ENCODE measurements at regions not wholly inside any gene's neighbourhood (a gene's known extent, or its start where the extent isn't known, plus 50 kb on each side); places are given as distances from the start of the nearest gene placed in this dataset.

- no peak overlapping the region for H2AFZ ChIP-seq
- no peak for DNase-seq (ENCODE audit: low spot score)
- H3K27ac ChIP-seq, result no peak overlapping the region
- H4K20me1 ChIP-seq (ENCODE audit: insufficient read depth, poor library complexity, severe bottlenecking), result no peaks in the 10 kb centered on the region
- H3K9me2 ChIP-seq (replicated peaks; ENCODE audit: insufficient read depth), result no peaks in the 10 kb centered on the region
- TF ChIP-seq CTCF (IDR thresholded peaks at IDR 0.05; ENCODE audit: poor library complexity), result no peak
- H3K27me3 ChIP-seq, result no peaks in the 10 kb centered on the region
- WGBS (ENCODE audit: low lambda C conversion rate, missing lambda C conversion rate), result 80% methylated on average over 15 of the region's 16 CpGs
- H3K79me2 ChIP-seq, result no peaks in the 10 kb centered on the region
- no peaks in the 10 kb centered on the region for H3K9me3 ChIP-seq (ENCODE audit: low read depth)
- H3K36me3 ChIP-seq (replicated peaks; ENCODE audit: insufficient read depth, low read depth), result no peaks in the 10 kb centered on the region
- no peaks in the 10 kb centered on the region for H3K4me1 ChIP-seq (ENCODE audit: insufficient read depth)
- H3K4me2 ChIP-seq, result no peak overlapping the region
- no peak overlapping the region for H3K4me3 ChIP-seq
Observed at GRCh38 chr15:70469651-70470555, 293.5 kb downstream of the UACA start.

- H2AFZ ChIP-seq, result no peak overlapping the region
- H3K4me3 ChIP-seq, result no peak overlapping the region
- TF ChIP-seq EZH2phosphoT487 (IDR thresholded peaks at IDR 0.05; ENCODE audit: low read depth, severe bottlenecking, unreplicated experiment) (no peak), CTCF (IDR thresholded peaks at IDR 0.05; ENCODE audit: poor library complexity) (no peak), EZH2 (IDR thresholded peaks at IDR 0.05; ENCODE audit: borderline replicate concordance) (no peak)
- no peaks in the 10 kb centered on the region for H3K79me2 ChIP-seq
- H3K9me2 ChIP-seq (replicated peaks; ENCODE audit: insufficient read depth), result no peaks in the 10 kb centered on the region
- no peak overlapping the region for H3K27ac ChIP-seq
- H3K36me3 ChIP-seq (replicated peaks; ENCODE audit: insufficient read depth, low read depth), result no peaks in the 10 kb centered on the region
- 96% methylated on average over 3 of the region's 3 CpGs for WGBS (ENCODE audit: low lambda C conversion rate, missing lambda C conversion rate)
- no peaks in the 10 kb centered on the region for H3K27me3 ChIP-seq
- no peaks in the 10 kb centered on the region for H3K9me3 ChIP-seq (ENCODE audit: low read depth)
- no peak for DNase-seq (ENCODE audit: low spot score)
- H3K4me2 ChIP-seq, result no peak overlapping the region
- no peaks in the 10 kb centered on the region for H4K20me1 ChIP-seq (ENCODE audit: insufficient read depth, poor library complexity, severe bottlenecking)
- no peaks in the 10 kb centered on the region for H3K4me1 ChIP-seq (ENCODE audit: insufficient read depth)
Observed at GRCh38 chr15:70469182-70469581, 294.2 kb downstream of the UACA start.

GRCh38 chr15:70466895-70467529 is 296.3 kb downstream of the UACA start:
- Histone ChIP-seq H3K36me3 (replicated peaks; ENCODE audit: insufficient read depth, low read depth) (no peaks in the 10 kb centered on the region), H3K9me3 (ENCODE audit: low read depth) (no peaks in the 10 kb centered on the region), H2AFZ (no peak overlapping the region), H3K27ac (no peak overlapping the region), H3K79me2 (no peaks in the 10 kb centered on the region), H3K4me1 (ENCODE audit: insufficient read depth) (no peaks in the 10 kb centered on the region), H3K4me3 (no peak overlapping the region), H3K27me3 (no peaks in the 10 kb centered on the region), H4K20me1 (ENCODE audit: insufficient read depth, poor library complexity, severe bottlenecking) (no peaks in the 10 kb centered on the region), H3K9me2 (replicated peaks; ENCODE audit: insufficient read depth) (no peaks in the 10 kb centered on the region), H3K4me2 (no peak overlapping the region)
- WGBS (ENCODE audit: low lambda C conversion rate, missing lambda C conversion rate), result 41% methylated on average over 4 of the region's 4 CpGs
- peak; percentile 75 for DNase-seq (ENCODE audit: low spot score)
- no peak for TF ChIP-seq EZH2phosphoT487 (IDR thresholded peaks at IDR 0.05; ENCODE audit: low read depth, severe bottlenecking, unreplicated experiment)
- TF ChIP-seq EZH2 (IDR thresholded peaks at IDR 0.05; ENCODE audit: borderline replicate concordance), result no peak
- peak; percentile 73 for TF ChIP-seq CTCF (IDR thresholded peaks at IDR 0.05; ENCODE audit: poor library complexity)

Data from hepatocyte (in vitro differentiated cells).